Tibial artery (tissue), 4 donors: ENCODE measurements at regions not wholly inside any gene's neighbourhood (a gene's known extent, or its start where the extent isn't known, plus 50 kb on each side); places are given as distances from the start of the nearest gene placed in this dataset.

Source experiments
- DNase-seq, 2 donors: peaks; one replicate each; pipeline ENCODE4 v3.0.0-alpha.2; 2019
- H3K27ac ChIP-seq, 2 donors: fragments of 200-600 bp; sonication (generic) in 1 of 2; 1 replicate in 1 of 2; 2 replicates in 1 of 2; pipeline ENCODE4 v1.5.1; 2018 to 2019; ENCODE audit warnings: mild to moderate bottlenecking in 1 of 2
- H3K27me3 ChIP-seq, 2 donors: fragments of 200-600 bp; sonication (generic) in 1 of 2; one replicate each; pipeline versions ENCODE4 v1.5.1 to v1.6.0; 2016 to 2019
- H3K36me3 ChIP-seq, 3 donors: fragments of 200-600 bp; sonication (generic) in 2 of 3; one replicate each; pipeline ENCODE4 v1.5.1; 2016 to 2019; ENCODE audit warnings: mild to moderate bottlenecking in 2 of 3
- H3K4me1 ChIP-seq, 4 donors: fragments of 200-600 bp; sonication (generic) in 2 of 4; 1 replicate in 3 of 4; 2 replicates in 1 of 4; pipeline ENCODE4 v1.5.1; 2016 to 2019
- H3K4me3 ChIP-seq, 2 donors: fragments of 200-600 bp; sonication (generic) in 1 of 2; 1 replicate in 1 of 2; 2 replicates in 1 of 2; pipeline ENCODE4 v1.5.1; 2018 to 2019; ENCODE audit warnings: mild to moderate bottlenecking in 2 of 2
- H3K9me3 ChIP-seq, 3 donors: fragments of 200-600 bp; sonication (generic) in 1 of 3; one replicate each; pipeline ENCODE4 v1.5.1; 2016 to 2019
- CTCF ChIP-seq, 2 experiments: fragments of 200-600 bp in 1 of 2; fragments of 450-650 bp in 1 of 2; IDR thresholded peaks; one replicate each; pipeline ENCODE4 v1.5.1; 2017 to 2019; ENCODE audit warnings: antibody characterized with exemption in 2 of 2, mild to moderate bottlenecking in 1 of 2, moderate library complexity in 1 of 2
- intact Hi-C: fragments of 100-400 bp; cut with DNase I; formaldehyde crosslinking; loops from one replicate; pipeline ENCODE4 v1.15.0; 2023; ENCODE audit warnings: low total_unique reads

- intact Hi-C loops, result no loop called here
- Histone ChIP-seq H3K27me3 (no peaks in the 10 kb centered on the region), H3K9me3 (no peaks in the 10 kb centered on the region), H3K27ac (no peak overlapping the region), H3K4me3 (no peak overlapping the region), H3K36me3 (no peaks in the 10 kb centered on the region), H3K4me1 (no peaks in the 10 kb centered on the region)
- no peak for TF ChIP-seq CTCF (IDR thresholded peaks at IDR 0.05)
- no peak for DNase-seq
Measured at GRCh38 chr18:38951633-38952032, 1386.0 kb upstream of the CELF4 start.

- no peak overlapping the region for H3K27ac ChIP-seq
- intact Hi-C loops, result no loop called here
- TF ChIP-seq CTCF (IDR thresholded peaks at IDR 0.05), result no peak
- H3K9me3 ChIP-seq, result peaks cover 0 to 6% (median 5%) of the 10 kb centered on the region in 3 donors
- no peak for DNase-seq
- no peaks in the 10 kb centered on the region for H3K27me3 ChIP-seq
- no peaks in the 10 kb centered on the region for H3K36me3 ChIP-seq
- H3K4me1 ChIP-seq, result no peaks in the 10 kb centered on the region
- no peak overlapping the region for H3K4me3 ChIP-seq
Measured at GRCh38 chr18:38948436-38948835, 1382.8 kb upstream of the CELF4 start.

GRCh38 chr18:38944446-38945024, 1378.9 kb upstream of the CELF4 start:
- Histone ChIP-seq H3K4me3 (no peak overlapping the region), H3K36me3 (no peaks in the 10 kb centered on the region), H3K27ac (no peak overlapping the region), H3K4me1 (no peaks in the 10 kb centered on the region), H3K9me3 (peaks cover 0 to 6% (median 5%) of the 10 kb centered on the region in 3 donors), H3K27me3 (no peaks in the 10 kb centered on the region)
- TF ChIP-seq CTCF (IDR thresholded peaks at IDR 0.05), result no peak
- no peak for DNase-seq
- intact Hi-C loops, result no loop called here

GRCh38 chr18:38941711-38942561, 1376.3 kb upstream of the CELF4 start:
- H3K27me3 ChIP-seq, result no peaks in the 10 kb centered on the region
- H3K27ac ChIP-seq, result no peak overlapping the region
- intact Hi-C loops, result no loop called here
- no peak for DNase-seq
- H3K9me3 ChIP-seq, result peaks cover 0 to 6% (median 5%) of the 10 kb centered on the region in 3 donors
- H3K4me3 ChIP-seq, result no peak overlapping the region
- H3K4me1 ChIP-seq, result no peaks in the 10 kb centered on the region
- H3K36me3 ChIP-seq, result no peaks in the 10 kb centered on the region
- TF ChIP-seq CTCF (IDR thresholded peaks at IDR 0.05), result no peak

GRCh38 chr18:38940863-38941531, 1375.4 kb upstream of the CELF4 start:
- Histone ChIP-seq H3K4me1 (no peaks in the 10 kb centered on the region), H3K27me3 (no peaks in the 10 kb centered on the region), H3K4me3 (no peak overlapping the region), H3K27ac (no peak overlapping the region), H3K9me3 (peaks cover 0 to 6% (median 5%) of the 10 kb centered on the region in 3 donors), H3K36me3 (no peaks in the 10 kb centered on the region)
- no peak for DNase-seq
- TF ChIP-seq CTCF (IDR thresholded peaks at IDR 0.05), result no peak
- intact Hi-C loops, result no loop called here
